GM12878 (cell line): ENCODE measurements at regions not wholly inside any gene's neighbourhood (a gene's known extent, or its start where the extent isn't known, plus 50 kb on each side); places are given as distances from the start of the nearest gene placed in this dataset.

ENCODE experiments used
- ATAC-seq: fragments of 200-7000 bp; cut with Tn5 transposase; 3 replicates; pipeline ENCODE4 v1.9.1; 2020; ENCODE audit warnings: mild to moderate bottlenecking, moderate library complexity
- BruUV-seq: library from RNA; stranded (reverse); fragments of 400-500 nt; replicated peaks from 2 replicates; lab custom pipeline; 2021; lab: Mats Ljungman, UMichigan
- CTCF ChIA-PET: fragments of 300-600 bp; sonication (Branson Sonifier 250); formaldehyde crosslinking; extraction: SDS; loops from one replicate; lab custom pipeline; 2021; ENCODE audit warnings: inconsistent platforms; lab: Yijun Ruan, JAX
- POLR2A ChIA-PET: fragments of 350-600 bp; formaldehyde crosslinking; extraction: SDS; loops from one replicate; lab custom pipeline; 2021; ENCODE audit warnings: inconsistent platforms; lab: Charles Lee
- RAD21 ChIA-PET: fragments of 300-600 bp; sonication (Branson Sonifier 250); formaldehyde crosslinking; loops from one replicate; lab custom pipeline; 2023; ENCODE audit warnings: antibody characterized with exemption; ENCODE audit not compliant: unreplicated experiment; lab: Charles Lee
- SMC1A ChIA-PET: fragments of 300-600 bp; sonication (Branson Sonifier 250); formaldehyde crosslinking; loops from one replicate; lab custom pipeline; 2023; ENCODE audit not compliant: unreplicated experiment, uncharacterized antibody; lab: Charles Lee
- DNase-seq: peaks from one replicate; pipeline ENCODE4 v3.0.0-alpha.2; 2011; ENCODE audit warnings: low read depth, low spot score
- FAIRE-seq: peaks from 3 replicates; lab custom pipeline; 2011; peaks lifted over from hg19 to GRCh38; lab: Jason Lieb, UNC
- H2AFZ ChIP-seq: 2 replicates; pipeline ENCODE4 v1.6.0; 2011; ENCODE audit warnings: low read depth, low read length, control low read depth; ENCODE audit not compliant: control insufficient read depth
- H3K27ac ChIP-seq: 2 replicates; pipeline ENCODE4 v1.5.1; 2011; ENCODE audit warnings: control low read depth; ENCODE audit not compliant: control insufficient read depth, insufficient read depth
- H3K27me3 ChIP-seq, 2 experiments: replicated peaks in 1 of 2; 2 replicates each; pipeline versions ENCODE4 v1.6.0 to v1.6.1; 2011; ENCODE audit warnings: low read length in 1 of 2; ENCODE audit not compliant: control insufficient read depth in 2 of 2, insufficient read depth in 2 of 2
- H3K36me3 ChIP-seq, 2 experiments: 2 replicates each; pipeline ENCODE4 v1.5.1; 2011; ENCODE audit warnings: low read length in 1 of 2; ENCODE audit not compliant: control insufficient read depth in 2 of 2, insufficient read depth in 2 of 2
- H3K4me1 ChIP-seq: 2 replicates; pipeline ENCODE4 v1.6.1; 2011; ENCODE audit warnings: mild to moderate bottlenecking, low read length, moderate library complexity, mixed read lengths; ENCODE audit not compliant: control insufficient read depth, insufficient read depth
- H3K4me2 ChIP-seq: 2 replicates; pipeline ENCODE4 v1.6.0; 2011; ENCODE audit warnings: control low read depth; ENCODE audit not compliant: control insufficient read depth, insufficient read depth
- H3K4me3 ChIP-seq: fragments of 200-600 bp; sonication (generic); 2 replicates; pipeline ENCODE4 v1.5.1; 2016
- H3K79me2 ChIP-seq: 2 replicates; pipeline ENCODE4 v1.6.0; 2011; ENCODE audit warnings: low read length; ENCODE audit not compliant: control insufficient read depth, insufficient read depth
- H3K9ac ChIP-seq: 2 replicates; pipeline ENCODE4 v1.8.0; 2011; ENCODE audit warnings: low read length, control low read depth, mixed read lengths; ENCODE audit not compliant: control insufficient read depth, insufficient read depth
- H3K9me3 ChIP-seq: replicated peaks from 3 replicates; pipeline ENCODE4 v1.5.1; 2011; ENCODE audit warnings: mild to moderate bottlenecking, low read length; ENCODE audit not compliant: control insufficient read depth, insufficient read depth
- H4K20me1 ChIP-seq: 2 replicates; pipeline ENCODE4 v1.6.0; 2011; ENCODE audit not compliant: control insufficient read depth, insufficient read depth
- EZH2 ChIP-seq: IDR thresholded peaks from 2 replicates; pipeline ENCODE4 v1.6.1; 2012; ENCODE audit warnings: low read depth, mild to moderate bottlenecking, control low read depth, inconsistent platforms, low read length, borderline replicate concordance; ENCODE audit not compliant: control insufficient read depth
- IRF4 ChIP-seq: IDR thresholded peaks from 2 replicates; pipeline ENCODE4 v1.6.1; 2011; ENCODE audit warnings: low read depth, low read length
- SMC3 ChIP-seq: IDR thresholded peaks from 2 replicates; pipeline ENCODE4 v1.6.1; 2011; ENCODE audit warnings: low read length, improper control_type of control experiment, borderline replicate concordance
- TCF12 ChIP-seq: IDR thresholded peaks from 2 replicates; pipeline ENCODE4 v1.6.1; 2011; ENCODE audit warnings: low read depth, mild to moderate bottlenecking, low read length
- ZNF207 ChIP-seq: fragments of 450-650 bp; IDR thresholded peaks from 2 replicates; pipeline ENCODE4 v1.6.1; 2014; ENCODE audit warnings: antibody characterized with exemption, mild to moderate bottlenecking, borderline replicate concordance
- WGBS: methylation state at CpG from one replicate; pipeline ENCODE4 v1.1.6; 2016; ENCODE audit warnings: low lambda C conversion rate; ENCODE audit not compliant: insufficient replicate concordance, insufficient coverage; ENCODE audit errors: missing lambda C conversion rate; 5-methylcytosine and 5-hydroxymethylcytosine counted together
- in situ Hi-C: fragments of 300-500 bp; cut with MboI; formaldehyde crosslinking; loops from 9 replicates; pipeline ENCODE4 v1.14.3; 2018; ENCODE audit warnings: mixed read lengths
- intact Hi-C: fragments of 100-400 bp; cut with micrococcal nuclease; formaldehyde crosslinking; loops from one replicate; pipeline ENCODE4 v1.14.2; 2022; ENCODE audit not compliant: unreplicated experiment
- TF ChIP-seq, protein P1 (sequence below): fragments of 450-650 bp; IDR thresholded peaks from 2 replicates; pipeline ENCODE4 v1.6.1; 2018; ENCODE audit warnings: mild to moderate bottlenecking, low read depth, moderate library complexity; ENCODE audit not compliant: partially characterized antibody
- TF ChIP-seq, protein P2 (sequence below): fragments of 450-650 bp; IDR thresholded peaks from 2 replicates; pipeline ENCODE4 v1.6.1; 2016; ENCODE audit warnings: mild to moderate bottlenecking
- TF ChIP-seq, protein P3 (sequence below): IDR thresholded peaks from 2 replicates; pipeline ENCODE4 v1.6.1; 2012; ENCODE audit warnings: mild to moderate bottlenecking, low read depth, low read length
- TF ChIP-seq, protein P4 (sequence below): fragments of 450-650 bp; IDR thresholded peaks from 2 replicates; pipeline ENCODE4 v1.6.1; 2017; ENCODE audit warnings: mild to moderate bottlenecking

DNA sequence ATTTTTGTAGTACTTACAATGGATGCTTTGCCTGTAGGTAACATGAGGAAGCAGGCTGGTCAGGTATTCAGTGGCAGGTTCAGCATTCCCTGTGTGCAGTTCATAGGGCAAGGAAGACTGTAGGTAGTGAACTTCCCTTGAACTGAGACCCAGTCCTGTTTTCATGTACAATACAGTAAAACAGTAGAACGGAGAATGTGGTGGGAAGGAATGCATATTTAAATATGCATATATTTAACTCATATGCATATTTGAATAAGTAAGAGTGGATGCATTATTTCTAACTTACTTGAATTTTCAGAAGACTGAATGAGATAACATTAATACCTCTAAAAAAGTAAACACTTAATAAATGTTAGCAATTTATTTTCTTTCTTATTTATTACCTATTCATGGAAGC lies 147.6 kb upstream of the FLRT2 start:
- FAIRE-seq: no peak
- no peak overlapping the region for H3K27ac ChIP-seq
- H3K79me2 ChIP-seq: no peaks in the 10 kb centered on the region
- ATAC-seq: no peak
- no peaks in the 10 kb centered on the region for H3K27me3 ChIP-seq
- H3K4me2 ChIP-seq: no peak overlapping the region
- ChIA-PET SMC1A (no interaction called here), RAD21 (no interaction called here), POLR2A (no interaction called here), CTCF (no interaction called here)
- DNase-seq: no peak
- TF ChIP-seq EZH2: no peak
- no peak for TF ChIP-seq ZNF207
- no peak for TF ChIP-seq TCF12
- TF ChIP-seq, protein P1, sequence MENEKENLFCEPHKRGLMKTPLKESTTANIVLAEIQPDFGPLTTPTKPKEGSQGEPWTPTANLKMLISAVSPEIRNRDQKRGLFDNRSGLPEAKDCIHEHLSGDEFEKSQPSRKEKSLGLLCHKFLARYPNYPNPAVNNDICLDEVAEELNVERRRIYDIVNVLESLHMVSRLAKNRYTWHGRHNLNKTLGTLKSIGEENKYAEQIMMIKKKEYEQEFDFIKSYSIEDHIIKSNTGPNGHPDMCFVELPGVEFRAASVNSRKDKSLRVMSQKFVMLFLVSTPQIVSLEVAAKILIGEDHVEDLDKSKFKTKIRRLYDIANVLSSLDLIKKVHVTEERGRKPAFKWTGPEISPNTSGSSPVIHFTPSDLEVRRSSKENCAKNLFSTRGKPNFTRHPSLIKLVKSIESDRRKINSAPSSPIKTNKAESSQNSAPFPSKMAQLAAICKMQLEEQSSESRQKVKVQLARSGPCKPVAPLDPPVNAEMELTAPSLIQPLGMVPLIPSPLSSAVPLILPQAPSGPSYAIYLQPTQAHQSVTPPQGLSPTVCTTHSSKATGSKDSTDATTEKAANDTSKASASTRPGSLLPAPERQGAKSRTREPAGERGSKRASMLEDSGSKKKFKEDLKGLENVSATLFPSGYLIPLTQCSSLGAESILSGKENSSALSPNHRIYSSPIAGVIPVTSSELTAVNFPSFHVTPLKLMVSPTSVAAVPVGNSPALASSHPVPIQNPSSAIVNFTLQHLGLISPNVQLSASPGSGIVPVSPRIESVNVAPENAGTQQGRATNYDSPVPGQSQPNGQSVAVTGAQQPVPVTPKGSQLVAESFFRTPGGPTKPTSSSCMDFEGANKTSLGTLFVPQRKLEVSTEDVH: no peak
- TF ChIP-seq, protein P2, sequence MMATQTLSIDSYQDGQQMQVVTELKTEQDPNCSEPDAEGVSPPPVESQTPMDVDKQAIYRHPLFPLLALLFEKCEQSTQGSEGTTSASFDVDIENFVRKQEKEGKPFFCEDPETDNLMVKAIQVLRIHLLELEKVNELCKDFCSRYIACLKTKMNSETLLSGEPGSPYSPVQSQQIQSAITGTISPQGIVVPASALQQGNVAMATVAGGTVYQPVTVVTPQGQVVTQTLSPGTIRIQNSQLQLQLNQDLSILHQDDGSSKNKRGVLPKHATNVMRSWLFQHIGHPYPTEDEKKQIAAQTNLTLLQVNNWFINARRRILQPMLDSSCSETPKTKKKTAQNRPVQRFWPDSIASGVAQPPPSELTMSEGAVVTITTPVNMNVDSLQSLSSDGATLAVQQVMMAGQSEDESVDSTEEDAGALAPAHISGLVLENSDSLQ: no peak
- TF ChIP-seq, protein P3, sequence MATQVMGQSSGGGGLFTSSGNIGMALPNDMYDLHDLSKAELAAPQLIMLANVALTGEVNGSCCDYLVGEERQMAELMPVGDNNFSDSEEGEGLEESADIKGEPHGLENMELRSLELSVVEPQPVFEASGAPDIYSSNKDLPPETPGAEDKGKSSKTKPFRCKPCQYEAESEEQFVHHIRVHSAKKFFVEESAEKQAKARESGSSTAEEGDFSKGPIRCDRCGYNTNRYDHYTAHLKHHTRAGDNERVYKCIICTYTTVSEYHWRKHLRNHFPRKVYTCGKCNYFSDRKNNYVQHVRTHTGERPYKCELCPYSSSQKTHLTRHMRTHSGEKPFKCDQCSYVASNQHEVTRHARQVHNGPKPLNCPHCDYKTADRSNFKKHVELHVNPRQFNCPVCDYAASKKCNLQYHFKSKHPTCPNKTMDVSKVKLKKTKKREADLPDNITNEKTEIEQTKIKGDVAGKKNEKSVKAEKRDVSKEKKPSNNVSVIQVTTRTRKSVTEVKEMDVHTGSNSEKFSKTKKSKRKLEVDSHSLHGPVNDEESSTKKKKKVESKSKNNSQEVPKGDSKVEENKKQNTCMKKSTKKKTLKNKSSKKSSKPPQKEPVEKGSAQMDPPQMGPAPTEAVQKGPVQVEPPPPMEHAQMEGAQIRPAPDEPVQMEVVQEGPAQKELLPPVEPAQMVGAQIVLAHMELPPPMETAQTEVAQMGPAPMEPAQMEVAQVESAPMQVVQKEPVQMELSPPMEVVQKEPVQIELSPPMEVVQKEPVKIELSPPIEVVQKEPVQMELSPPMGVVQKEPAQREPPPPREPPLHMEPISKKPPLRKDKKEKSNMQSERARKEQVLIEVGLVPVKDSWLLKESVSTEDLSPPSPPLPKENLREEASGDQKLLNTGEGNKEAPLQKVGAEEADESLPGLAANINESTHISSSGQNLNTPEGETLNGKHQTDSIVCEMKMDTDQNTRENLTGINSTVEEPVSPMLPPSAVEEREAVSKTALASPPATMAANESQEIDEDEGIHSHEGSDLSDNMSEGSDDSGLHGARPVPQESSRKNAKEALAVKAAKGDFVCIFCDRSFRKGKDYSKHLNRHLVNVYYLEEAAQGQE: no peak
- TF ChIP-seq, protein P4, sequence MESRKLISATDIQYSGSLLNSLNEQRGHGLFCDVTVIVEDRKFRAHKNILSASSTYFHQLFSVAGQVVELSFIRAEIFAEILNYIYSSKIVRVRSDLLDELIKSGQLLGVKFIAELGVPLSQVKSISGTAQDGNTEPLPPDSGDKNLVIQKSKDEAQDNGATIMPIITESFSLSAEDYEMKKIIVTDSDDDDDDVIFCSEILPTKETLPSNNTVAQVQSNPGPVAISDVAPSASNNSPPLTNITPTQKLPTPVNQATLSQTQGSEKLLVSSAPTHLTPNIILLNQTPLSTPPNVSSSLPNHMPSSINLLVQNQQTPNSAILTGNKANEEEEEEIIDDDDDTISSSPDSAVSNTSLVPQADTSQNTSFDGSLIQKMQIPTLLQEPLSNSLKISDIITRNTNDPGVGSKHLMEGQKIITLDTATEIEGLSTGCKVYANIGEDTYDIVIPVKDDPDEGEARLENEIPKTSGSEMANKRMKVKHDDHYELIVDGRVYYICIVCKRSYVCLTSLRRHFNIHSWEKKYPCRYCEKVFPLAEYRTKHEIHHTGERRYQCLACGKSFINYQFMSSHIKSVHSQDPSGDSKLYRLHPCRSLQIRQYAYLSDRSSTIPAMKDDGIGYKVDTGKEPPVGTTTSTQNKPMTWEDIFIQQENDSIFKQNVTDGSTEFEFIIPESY: no peak
- TF ChIP-seq IRF4: no peak
- TF ChIP-seq SMC3: no peak
- in situ Hi-C loops (no loop called here), intact Hi-C loops (no loop called here)
- no peak overlapping the region for H2AFZ ChIP-seq
- H3K9ac ChIP-seq: no peak overlapping the region
- 4% methylated on average over 1 of the region's 1 CpG for WGBS
- H3K9me3 ChIP-seq: no peaks in the 10 kb centered on the region
- no TSS peak for BruUV-seq
- no peaks in the 10 kb centered on the region for H4K20me1 ChIP-seq
- no peaks in the 10 kb centered on the region for H3K4me1 ChIP-seq
- H3K4me3 ChIP-seq: no peak overlapping the region
- no peaks in the 10 kb centered on the region for H3K36me3 ChIP-seq
